Loucy (cell line): ENCODE measurements at regions not wholly inside any gene's neighbourhood (a gene's known extent, or its start where the extent isn't known, plus 50 kb on each side); places are given as distances from the start of the nearest gene placed in this dataset.

Experiments
- H2AFZ ChIP-seq: fragments of 200-600 bp; sonication (generic); 2 replicates; pipeline ENCODE4 v1.6.0; 2016; ENCODE audit warnings: antibody characterized with exemption, mild to moderate bottlenecking, low read length, moderate library complexity
- H3F3A ChIP-seq: fragments of 200-600 bp; 2 replicates; pipeline ENCODE4 v1.6.0; 2016; ENCODE audit warnings: antibody characterized with exemption, low read depth, mild to moderate bottlenecking
- H3K27me3 ChIP-seq: fragments of 200-600 bp; sonication (generic); 2 replicates; pipeline ENCODE4 v1.6.1; 2014; ENCODE audit warnings: low read length, mild to moderate bottlenecking; ENCODE audit not compliant: insufficient read depth, poor library complexity, severe bottlenecking
- H3K36me3 ChIP-seq: fragments of 200-600 bp; sonication (generic); 2 replicates; pipeline ENCODE4 v1.6.1; 2016; ENCODE audit warnings: low read length; ENCODE audit not compliant: insufficient read depth
- H3K4me1 ChIP-seq: fragments of 200-600 bp; sonication (generic); 2 replicates; pipeline ENCODE4 v1.5.1; 2014; ENCODE audit warnings: low read length, mild to moderate bottlenecking; ENCODE audit not compliant: insufficient read depth, poor library complexity, severe bottlenecking
- H3K4me2 ChIP-seq: fragments of 200-600 bp; sonication (generic); 2 replicates; pipeline ENCODE4 v1.6.0; 2014; ENCODE audit warnings: antibody characterized with exemption, low read length, low read depth, mild to moderate bottlenecking; ENCODE audit not compliant: poor library complexity, severe bottlenecking
- H3K4me3 ChIP-seq: fragments of 200-600 bp; sonication (generic); 2 replicates; pipeline ENCODE4 v1.5.1; 2014; ENCODE audit warnings: low read length, mild to moderate bottlenecking, mixed read lengths; ENCODE audit not compliant: poor library complexity, severe bottlenecking
- H3K79me2 ChIP-seq: fragments of 200-600 bp; sonication (generic); 2 replicates; pipeline ENCODE4 v1.6.1; 2014; ENCODE audit warnings: low read length; ENCODE audit not compliant: insufficient read depth
- H3K9ac ChIP-seq: fragments of 200-600 bp; sonication (generic); 2 replicates; pipeline ENCODE4 v1.6.0; 2014; ENCODE audit warnings: mild to moderate bottlenecking, low read depth, low read length, moderate library complexity; ENCODE audit not compliant: poor library complexity, severe bottlenecking
- H3K9me2 ChIP-seq: fragments of 200-600 bp; sonication (generic); replicated peaks from 2 replicates; pipeline ENCODE4 v1.6.1; 2016; ENCODE audit warnings: low read depth, low read length, mixed read lengths
- H3K9me3 ChIP-seq: fragments of 200-600 bp; sonication (generic); 2 replicates; pipeline ENCODE4 v1.6.1; 2014; ENCODE audit warnings: mild to moderate bottlenecking, antibody characterized with exemption, low read length, low read depth; ENCODE audit not compliant: insufficient read depth
- H4K20me1 ChIP-seq: fragments of 200-600 bp; sonication (generic); 2 replicates; pipeline ENCODE4 v1.6.0; 2014; ENCODE audit warnings: antibody characterized with exemption, low read length, mild to moderate bottlenecking; ENCODE audit not compliant: insufficient read depth, poor library complexity, severe bottlenecking
- CTCF ChIP-seq: fragments of 200-600 bp; sonication (generic); conservative IDR thresholded peaks from 2 replicates; pipeline ENCODE4 v1.5.1; 2014; ENCODE audit warnings: mild to moderate bottlenecking, antibody characterized with exemption, low read length
- EZH2phosphoT487 ChIP-seq: fragments of 200-600 bp; IDR thresholded peaks from 2 replicates; pipeline ENCODE4 v1.6.1; 2018; ENCODE audit warnings: antibody characterized with exemption, mild to moderate bottlenecking, moderate library complexity, borderline replicate concordance

DNA sequence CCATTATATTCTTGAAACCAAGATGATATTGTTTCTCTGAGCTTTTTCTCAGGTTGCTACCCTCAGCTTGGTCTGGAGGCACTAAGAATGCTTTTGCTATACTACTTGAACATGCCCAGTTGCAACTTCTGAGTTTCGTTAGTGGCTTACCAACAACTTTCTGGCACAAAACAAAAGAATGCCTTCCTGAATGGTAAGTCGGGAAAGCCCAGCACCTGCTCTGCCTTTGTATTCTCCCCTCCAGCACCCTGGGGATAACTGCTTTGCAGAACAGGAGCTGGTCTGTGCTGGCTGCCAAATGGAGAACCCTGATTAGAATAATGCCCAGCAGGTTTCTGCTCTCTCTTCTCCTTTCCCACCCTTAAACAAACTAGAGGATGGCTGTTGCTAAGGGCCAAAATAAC, 149.3 kb downstream of the TGFB2 start:
- Histone ChIP-seq H3K9ac (no peak overlapping the region), H3K9me3 (no peaks in the 10 kb centered on the region), H3K4me3 (no peak overlapping the region), H2AFZ (no peak overlapping the region), H3F3A (no peaks in the 10 kb centered on the region), H3K9me2 (no peaks in the 10 kb centered on the region), H3K4me2 (no peak overlapping the region), H3K79me2 (no peaks in the 10 kb centered on the region), H3K36me3 (no peaks in the 10 kb centered on the region), H4K20me1 (no peaks in the 10 kb centered on the region), H3K4me1 (peaks cover 12% of the 10 kb centered on the region), H3K27me3 (no peaks in the 10 kb centered on the region)
- no peak for TF ChIP-seq EZH2phosphoT487
- no peak for TF ChIP-seq CTCF

DNA sequence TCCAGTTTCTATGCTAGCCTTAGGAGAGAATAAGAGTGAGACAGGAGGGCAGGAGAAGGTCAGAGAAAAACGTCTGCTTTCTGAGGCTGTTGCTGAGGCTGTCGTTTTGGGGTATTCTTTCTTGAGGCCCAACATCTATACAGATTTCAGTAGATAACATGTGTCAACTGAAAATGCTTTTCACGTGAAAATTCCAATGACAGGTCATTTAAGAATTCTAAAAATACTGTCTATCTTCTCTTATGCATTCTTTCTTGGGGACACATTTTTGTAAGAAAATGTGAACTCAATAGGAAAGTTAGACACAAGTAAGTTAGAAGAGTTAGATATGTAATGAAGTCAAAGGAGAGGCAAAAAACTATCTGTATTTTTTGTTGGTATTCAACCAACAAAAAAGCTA, 150.8 kb downstream of the TGFB2 start:
- no peak overlapping the region for H3K9ac ChIP-seq
- H3K4me2 ChIP-seq = no peak overlapping the region
- no peaks in the 10 kb centered on the region for H3F3A ChIP-seq

DNA sequence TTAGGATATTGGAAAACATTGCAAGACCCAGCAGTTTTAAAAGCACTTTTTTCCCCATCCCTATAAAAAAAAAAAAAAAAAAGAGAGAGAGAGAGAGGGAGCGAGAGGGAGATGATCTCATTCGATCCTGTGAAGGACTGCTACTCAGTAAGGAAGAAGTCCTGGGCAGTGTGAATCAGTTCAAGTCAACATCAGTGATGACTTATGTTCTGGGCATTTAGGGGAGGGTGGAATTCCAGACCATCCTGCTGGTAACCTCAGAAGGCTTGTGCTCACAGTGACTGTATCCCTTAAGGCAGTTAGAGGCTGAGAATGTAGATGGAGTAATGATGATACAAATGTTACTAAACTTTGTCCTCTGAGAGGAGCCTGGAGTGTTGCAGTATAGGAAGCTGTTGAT, 151.4 kb downstream of the TGFB2 start:
- Histone ChIP-seq H3K27me3 (no peaks in the 10 kb centered on the region), H3K36me3 (no peaks in the 10 kb centered on the region), H3K79me2 (no peaks in the 10 kb centered on the region), H2AFZ (no peak overlapping the region), H3K4me1 (no peaks in the 10 kb centered on the region), H3F3A (no peaks in the 10 kb centered on the region), H3K9ac (no peak overlapping the region), H3K9me3 (no peaks in the 10 kb centered on the region), H3K9me2 (no peaks in the 10 kb centered on the region), H3K4me2 (no peak overlapping the region), H3K4me3 (no peak overlapping the region), H4K20me1 (no peaks in the 10 kb centered on the region)
- no peak for TF ChIP-seq EZH2phosphoT487
- no peak for TF ChIP-seq CTCF

More for the DNA sequence above, 150.8 kb downstream of the TGFB2 start:
- H4K20me1 ChIP-seq = no peaks in the 10 kb centered on the region
- no peaks in the 10 kb centered on the region for H3K27me3 ChIP-seq
- H3K79me2 ChIP-seq = no peaks in the 10 kb centered on the region
- H3K9me3 ChIP-seq = no peaks in the 10 kb centered on the region
- no peak overlapping the region for H3K4me3 ChIP-seq
- no peaks in the 10 kb centered on the region for H3K36me3 ChIP-seq
- no peaks in the 10 kb centered on the region for H3K9me2 ChIP-seq
- TF ChIP-seq EZH2phosphoT487 = no peak
- TF ChIP-seq CTCF = no peak
- peaks cover 5% of the 10 kb centered on the region for H3K4me1 ChIP-seq
- no peak overlapping the region for H2AFZ ChIP-seq
